SK-N-MC (cell line): ENCODE measurements at regions not wholly inside any gene's neighbourhood (a gene's known extent, or its start where the extent isn't known, plus 50 kb on each side); places are given as distances from the start of the nearest gene placed in this dataset.

Source experiments
- EZH2 ChIP-seq: fragments of 200-600 bp; sonication (generic); IDR thresholded peaks from one replicate; pipeline ENCODE4 v1.6.1; 2017; ENCODE audit warnings: antibody characterized with exemption
- FOXP2 ChIP-seq: optimal IDR thresholded peaks from 2 replicates; pipeline ENCODE3; 2011; ENCODE audit warnings: mild to moderate bottlenecking, moderate library complexity; ENCODE audit not compliant: insufficient read depth; ENCODE audit errors: extremely low read length, control extremely low read depth
- POLR2AphosphoS5 ChIP-seq: IDR thresholded peaks from 2 replicates; pipeline ENCODE4 v1.6.1; 2012; ENCODE audit warnings: mild to moderate bottlenecking, low read depth, low read length, borderline replicate concordance

DNA sequence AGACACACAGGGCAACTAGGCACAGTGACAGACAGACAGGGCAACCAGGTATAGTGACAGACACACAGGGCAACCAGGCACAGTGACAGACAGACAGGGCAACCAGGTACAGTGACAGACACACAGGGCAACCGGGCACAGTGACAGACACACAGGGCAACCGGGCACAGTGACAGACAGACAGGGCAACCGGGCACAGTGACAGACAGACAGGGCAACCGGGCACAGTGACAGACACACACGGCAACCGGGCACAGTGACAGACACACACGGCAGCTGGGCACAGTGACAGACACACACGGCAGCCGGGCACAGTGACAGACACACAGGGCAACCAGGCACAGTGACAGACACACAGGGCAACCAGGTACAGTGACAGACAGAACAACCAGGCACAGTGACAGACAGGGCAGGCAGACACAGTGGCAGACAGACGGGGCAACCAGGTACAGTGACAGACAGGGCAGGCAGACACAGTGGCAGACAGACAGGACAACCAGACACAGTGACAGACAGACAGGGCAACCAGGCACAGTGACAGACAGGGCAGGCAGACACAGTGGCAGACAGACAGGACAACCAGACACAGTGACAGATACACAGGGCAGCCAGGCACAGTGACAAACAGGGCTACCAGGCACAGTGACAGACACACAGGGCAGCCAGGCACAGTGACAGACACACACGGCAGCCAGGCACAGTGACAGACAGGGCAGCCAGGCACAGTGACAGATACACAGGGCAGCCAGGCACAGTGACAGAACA, 64.7 kb upstream of the RAB6C start:
- no peak for TF ChIP-seq EZH2
- TF ChIP-seq POLR2AphosphoS5 = no peak
- TF ChIP-seq FOXP2 = no peak
